ENCODE measurements at regions not wholly inside any gene's neighbourhood (a gene's known extent, or its start where the extent isn't known, plus 50 kb on each side); places are given as distances from the start of the nearest gene placed in this dataset.

DNA sequence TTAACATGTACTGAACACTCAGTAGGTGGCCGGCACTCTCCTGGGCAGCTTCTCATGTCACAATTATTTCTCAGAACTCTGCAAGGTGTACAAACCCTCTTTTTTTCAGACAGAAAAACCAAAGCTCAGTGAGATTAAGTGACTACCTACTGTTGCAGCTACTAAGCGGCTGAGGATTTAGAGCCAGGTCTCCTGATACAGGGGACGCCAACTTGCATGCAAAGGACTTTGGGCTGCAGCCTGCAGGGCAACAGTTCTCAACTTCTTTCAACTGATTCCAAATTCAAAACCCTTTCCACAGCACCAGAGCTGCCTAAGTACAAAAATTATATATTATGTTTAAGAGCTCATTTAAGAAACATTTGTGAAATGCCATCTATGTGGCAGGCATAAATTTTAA, 177.6 kb downstream of the SUCLG1 start:
- no peak overlapping the region for H3K9ac ChIP-seq (ENCODE audit: low read depth, low read length)
- no peaks in the 10 kb centered on the region for H3K36me3 ChIP-seq (ENCODE audit: insufficient read depth, low read length)
- H3K27me3 ChIP-seq (ENCODE audit: insufficient read depth, low read length, poor library complexity), result no peaks in the 10 kb centered on the region
- no peak overlapping the region for H3K27ac ChIP-seq (ENCODE audit: low read length)
- ATAC-seq (ENCODE audit: insufficient read depth, low read depth) (no peak), DNase-seq (no peak)
- no peaks in the 10 kb centered on the region for H3K79me2 ChIP-seq (ENCODE audit: insufficient read depth, low read length)
- H3K4me2 ChIP-seq (ENCODE audit: insufficient read depth, low read length), result no peak overlapping the region
- H3K4me3 ChIP-seq (ENCODE audit: low read depth in 1 of 2, low read length in 2 of 2), result no peak overlapping the region
- H4K20me1 ChIP-seq (ENCODE audit: insufficient read depth, low read length), result no peaks in the 10 kb centered on the region; the same call in 1 of the 2 replicates
- no peaks in the 10 kb centered on the region for H3K9me3 ChIP-seq (ENCODE audit: insufficient read depth, low read length, severe bottlenecking)
- peaks cover 7% of the 10 kb centered on the region; the same call in 1 of the 2 replicates for H3K4me1 ChIP-seq (ENCODE audit: insufficient read depth, low read length)
- H2AFZ ChIP-seq (ENCODE audit: low read depth, low read length), result no peak overlapping the region
- TF ChIP-seq, protein P1, sequence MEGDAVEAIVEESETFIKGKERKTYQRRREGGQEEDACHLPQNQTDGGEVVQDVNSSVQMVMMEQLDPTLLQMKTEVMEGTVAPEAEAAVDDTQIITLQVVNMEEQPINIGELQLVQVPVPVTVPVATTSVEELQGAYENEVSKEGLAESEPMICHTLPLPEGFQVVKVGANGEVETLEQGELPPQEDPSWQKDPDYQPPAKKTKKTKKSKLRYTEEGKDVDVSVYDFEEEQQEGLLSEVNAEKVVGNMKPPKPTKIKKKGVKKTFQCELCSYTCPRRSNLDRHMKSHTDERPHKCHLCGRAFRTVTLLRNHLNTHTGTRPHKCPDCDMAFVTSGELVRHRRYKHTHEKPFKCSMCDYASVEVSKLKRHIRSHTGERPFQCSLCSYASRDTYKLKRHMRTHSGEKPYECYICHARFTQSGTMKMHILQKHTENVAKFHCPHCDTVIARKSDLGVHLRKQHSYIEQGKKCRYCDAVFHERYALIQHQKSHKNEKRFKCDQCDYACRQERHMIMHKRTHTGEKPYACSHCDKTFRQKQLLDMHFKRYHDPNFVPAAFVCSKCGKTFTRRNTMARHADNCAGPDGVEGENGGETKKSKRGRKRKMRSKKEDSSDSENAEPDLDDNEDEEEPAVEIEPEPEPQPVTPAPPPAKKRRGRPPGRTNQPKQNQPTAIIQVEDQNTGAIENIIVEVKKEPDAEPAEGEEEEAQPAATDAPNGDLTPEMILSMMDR (IDR thresholded peaks at IDR 0.05; ENCODE audit: borderline replicate concordance, extremely low read depth, low read length, poor library complexity, severe bottlenecking), result no peak
- TF ChIP-seq EZH2 (IDR thresholded peaks at IDR 0.05; ENCODE audit: borderline replicate concordance, low read depth, low read length, severe bottlenecking), result no peak

DNA sequence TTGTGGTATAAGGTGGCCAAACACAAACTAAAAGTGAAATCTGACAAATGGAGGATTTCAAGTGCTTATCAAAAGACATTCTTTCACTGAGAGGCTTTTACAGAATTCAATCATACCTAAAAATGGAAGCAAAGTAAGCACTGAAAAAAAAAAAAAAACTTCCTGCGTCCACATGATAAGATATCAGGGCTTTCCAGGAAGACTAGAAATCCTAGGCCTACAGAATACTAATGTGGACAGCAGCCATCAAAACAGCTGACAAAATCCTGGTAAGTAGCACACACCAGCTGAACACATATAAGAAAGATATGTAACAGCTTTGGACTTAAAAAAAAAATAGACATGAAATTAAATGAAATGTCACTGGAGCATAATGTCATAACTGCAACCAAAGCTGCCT, 178.2 kb downstream of the SUCLG1 start:
- no peak overlapping the region for H3K27ac ChIP-seq (ENCODE audit: low read length)
- no peak overlapping the region for H3K4me2 ChIP-seq (ENCODE audit: insufficient read depth, low read length)
- no peak overlapping the region for H2AFZ ChIP-seq (ENCODE audit: low read depth, low read length)
- H3K36me3 ChIP-seq (ENCODE audit: insufficient read depth, low read length), result no peaks in the 10 kb centered on the region
- TF ChIP-seq, protein P1 (IDR thresholded peaks at IDR 0.05; ENCODE audit: borderline replicate concordance, extremely low read depth, low read length, poor library complexity, severe bottlenecking), result no peak
- no peak for TF ChIP-seq EZH2 (IDR thresholded peaks at IDR 0.05; ENCODE audit: borderline replicate concordance, low read depth, low read length, severe bottlenecking)
- H3K9me3 ChIP-seq (ENCODE audit: insufficient read depth, low read length, severe bottlenecking), result no peaks in the 10 kb centered on the region
- DNase-seq (no peak), ATAC-seq (ENCODE audit: insufficient read depth, low read depth) (no peak)
- no peak overlapping the region for H3K9ac ChIP-seq (ENCODE audit: low read depth, low read length)
- H3K79me2 ChIP-seq (ENCODE audit: insufficient read depth, low read length), result no peaks in the 10 kb centered on the region
- no peaks in the 10 kb centered on the region; the same call in 1 of the 2 replicates for H4K20me1 ChIP-seq (ENCODE audit: insufficient read depth, low read length)
- H3K4me3 ChIP-seq (ENCODE audit: low read depth in 1 of 2, low read length in 2 of 2), result no peak overlapping the region
- H3K4me1 ChIP-seq (ENCODE audit: insufficient read depth, low read length), result peaks cover 7% of the 10 kb centered on the region; the same call in 1 of the 2 replicates
- H3K27me3 ChIP-seq (ENCODE audit: insufficient read depth, low read length, poor library complexity), result no peaks in the 10 kb centered on the region

DNA sequence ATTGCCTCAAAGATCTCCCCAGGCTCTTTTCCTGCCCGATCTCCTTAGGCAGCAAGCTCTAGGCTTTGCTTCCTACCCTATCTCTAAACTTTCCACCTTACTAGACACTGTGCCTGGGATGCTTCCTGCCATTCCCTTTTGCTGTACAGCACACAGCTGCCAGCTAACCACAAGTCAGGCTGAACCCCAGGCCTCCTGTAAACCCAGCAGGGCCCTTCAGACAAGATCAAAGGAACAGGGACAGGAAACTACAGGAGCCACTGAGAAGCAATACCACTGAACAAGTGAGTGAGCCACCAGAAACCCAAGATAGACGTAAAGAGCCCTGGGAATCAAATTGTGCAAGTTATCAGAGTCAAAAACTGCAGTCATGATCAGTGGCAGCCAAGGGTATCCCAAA, 180.7 kb downstream of the SUCLG1 start:
- TF ChIP-seq, protein P1 (IDR thresholded peaks at IDR 0.05; ENCODE audit: borderline replicate concordance, extremely low read depth, low read length, poor library complexity, severe bottlenecking), result no peak
- TF ChIP-seq EZH2 (IDR thresholded peaks at IDR 0.05; ENCODE audit: borderline replicate concordance, low read depth, low read length, severe bottlenecking), result no peak
- no peak overlapping the region for H2AFZ ChIP-seq (ENCODE audit: low read depth, low read length)
- H3K4me1 ChIP-seq (ENCODE audit: insufficient read depth, low read length), result peaks cover 7% of the 10 kb centered on the region; the same call in 1 of the 2 replicates
- no peaks in the 10 kb centered on the region for H3K36me3 ChIP-seq (ENCODE audit: insufficient read depth, low read length)
- no peaks in the 10 kb centered on the region for H3K79me2 ChIP-seq (ENCODE audit: insufficient read depth, low read length)
- H3K27ac ChIP-seq (ENCODE audit: low read length), result no peak overlapping the region
- ATAC-seq (ENCODE audit: insufficient read depth, low read depth) (peak; percentile 96), DNase-seq (peak; percentile 46)
- H3K9me3 ChIP-seq (ENCODE audit: insufficient read depth, low read length, severe bottlenecking), result no peaks in the 10 kb centered on the region
- no peaks in the 10 kb centered on the region; the same call in 1 of the 2 replicates for H4K20me1 ChIP-seq (ENCODE audit: insufficient read depth, low read length)
- no peak overlapping the region for H3K9ac ChIP-seq (ENCODE audit: low read depth, low read length)
- H3K4me3 ChIP-seq (ENCODE audit: low read depth in 1 of 2, low read length in 2 of 2), result no peak overlapping the region
- no peaks in the 10 kb centered on the region for H3K27me3 ChIP-seq (ENCODE audit: insufficient read depth, low read length, poor library complexity)
- no peak overlapping the region for H3K4me2 ChIP-seq (ENCODE audit: insufficient read depth, low read length)
